ENCODE measurements at regions not wholly inside any gene's neighbourhood (a gene's known extent, or its start where the extent isn't known, plus 50 kb on each side); places are given as distances from the start of the nearest gene placed in this dataset.

DNA sequence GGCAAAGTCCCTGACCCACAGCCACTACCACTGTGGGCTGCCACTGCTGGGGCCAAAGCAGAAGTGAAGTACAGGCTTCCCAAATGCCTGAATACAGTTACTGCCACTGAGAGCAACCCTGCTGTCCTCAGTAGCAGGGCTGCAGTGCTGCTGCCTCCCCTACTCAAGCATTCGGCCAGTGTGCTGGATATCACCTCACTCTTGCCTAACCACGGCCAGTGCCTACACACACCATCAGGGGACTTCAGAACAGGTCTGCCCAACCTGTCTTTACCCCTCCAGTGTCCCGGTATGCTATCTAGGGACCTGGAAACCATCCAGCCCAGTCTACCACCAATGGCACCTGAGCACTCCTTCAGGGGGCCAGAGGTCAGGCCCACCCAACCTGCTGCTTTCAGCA lies 261.5 kb upstream of the COL8A1 start:
- Histone ChIP-seq H3K4me1 (ENCODE audit: insufficient read depth, low read length, poor library complexity, severe bottlenecking) (no peaks in the 10 kb centered on the region), H3K27me3 (replicated peaks; ENCODE audit: insufficient read depth, low read depth, low read length, poor library complexity) (no peaks in the 10 kb centered on the region), H3K36me3 (ENCODE audit: insufficient read depth, low read length, poor library complexity, severe bottlenecking) (no peaks in the 10 kb centered on the region), H3K4me3 (ENCODE audit: low read depth, low read length, poor library complexity, severe bottlenecking) (no peak overlapping the region), H3K9me3 (ENCODE audit: low read depth, low read length, poor library complexity, severe bottlenecking) (no peaks in the 10 kb centered on the region), H3K27ac (ENCODE audit: low read depth, low read length, poor library complexity, severe bottlenecking) (no peak overlapping the region)
- CTCF ChIA-PET: no interaction called here
- intact Hi-C loops (cut with micrococcal nuclease; ENCODE audit: unreplicated experiment): no loop called here
- DNase-seq (ENCODE audit: low spot score): no peak
- TF ChIP-seq, protein P1, sequence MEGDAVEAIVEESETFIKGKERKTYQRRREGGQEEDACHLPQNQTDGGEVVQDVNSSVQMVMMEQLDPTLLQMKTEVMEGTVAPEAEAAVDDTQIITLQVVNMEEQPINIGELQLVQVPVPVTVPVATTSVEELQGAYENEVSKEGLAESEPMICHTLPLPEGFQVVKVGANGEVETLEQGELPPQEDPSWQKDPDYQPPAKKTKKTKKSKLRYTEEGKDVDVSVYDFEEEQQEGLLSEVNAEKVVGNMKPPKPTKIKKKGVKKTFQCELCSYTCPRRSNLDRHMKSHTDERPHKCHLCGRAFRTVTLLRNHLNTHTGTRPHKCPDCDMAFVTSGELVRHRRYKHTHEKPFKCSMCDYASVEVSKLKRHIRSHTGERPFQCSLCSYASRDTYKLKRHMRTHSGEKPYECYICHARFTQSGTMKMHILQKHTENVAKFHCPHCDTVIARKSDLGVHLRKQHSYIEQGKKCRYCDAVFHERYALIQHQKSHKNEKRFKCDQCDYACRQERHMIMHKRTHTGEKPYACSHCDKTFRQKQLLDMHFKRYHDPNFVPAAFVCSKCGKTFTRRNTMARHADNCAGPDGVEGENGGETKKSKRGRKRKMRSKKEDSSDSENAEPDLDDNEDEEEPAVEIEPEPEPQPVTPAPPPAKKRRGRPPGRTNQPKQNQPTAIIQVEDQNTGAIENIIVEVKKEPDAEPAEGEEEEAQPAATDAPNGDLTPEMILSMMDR (conservative IDR thresholded peaks at IDR 0.05; ENCODE audit: low read depth, low read length): no peak
- TF ChIP-seq EZH2 (IDR thresholded peaks at IDR 0.05; ENCODE audit: borderline replicate concordance, low read depth, low read length, poor library complexity, severe bottlenecking): no peak
- POLR2A ChIA-PET (ENCODE audit: low non-redundant PET): no interaction called here
- BruUV-seq (replicated peaks): no TSS peak

DNA sequence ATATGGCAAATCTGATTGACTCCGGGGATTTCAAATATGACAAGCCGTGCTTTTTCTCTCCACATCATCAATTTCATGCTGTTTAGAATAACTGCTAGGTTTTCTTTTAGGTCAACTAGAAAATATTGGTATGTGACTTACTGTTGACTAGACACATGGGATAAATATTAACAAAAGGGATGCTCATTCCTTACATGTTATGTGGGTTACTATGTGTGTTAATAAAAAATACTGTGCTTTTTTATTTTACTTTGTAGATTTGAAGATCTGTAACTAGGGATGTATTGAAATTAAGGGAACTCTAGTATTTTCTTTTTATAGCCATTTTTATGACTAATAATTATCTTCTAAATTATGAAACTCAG lies 264.6 kb upstream of the COL8A1 start:
- H3K9me3 ChIP-seq (ENCODE audit: low read depth, low read length, poor library complexity, severe bottlenecking): no peaks in the 10 kb centered on the region
- ChIA-PET CTCF (no interaction called here), POLR2A (ENCODE audit: low non-redundant PET) (no interaction called here)
- no peak overlapping the region for H3K27ac ChIP-seq (ENCODE audit: low read depth, low read length, poor library complexity, severe bottlenecking)
- no peaks in the 10 kb centered on the region for H3K36me3 ChIP-seq (ENCODE audit: insufficient read depth, low read length, poor library complexity, severe bottlenecking)
- no peaks in the 10 kb centered on the region for H3K4me1 ChIP-seq (ENCODE audit: insufficient read depth, low read length, poor library complexity, severe bottlenecking)
- H3K4me3 ChIP-seq (ENCODE audit: low read depth, low read length, poor library complexity, severe bottlenecking): no peak overlapping the region
- no peak for DNase-seq (ENCODE audit: low spot score)
- no TSS peak for BruUV-seq (replicated peaks)
- H3K27me3 ChIP-seq (replicated peaks; ENCODE audit: insufficient read depth, low read depth, low read length, poor library complexity): no peaks in the 10 kb centered on the region
- TF ChIP-seq, protein P1 (conservative IDR thresholded peaks at IDR 0.05; ENCODE audit: low read depth, low read length): no peak
- no peak for TF ChIP-seq EZH2 (IDR thresholded peaks at IDR 0.05; ENCODE audit: borderline replicate concordance, low read depth, low read length, poor library complexity, severe bottlenecking)
- intact Hi-C loops (cut with micrococcal nuclease; ENCODE audit: unreplicated experiment): no loop called here

DNA sequence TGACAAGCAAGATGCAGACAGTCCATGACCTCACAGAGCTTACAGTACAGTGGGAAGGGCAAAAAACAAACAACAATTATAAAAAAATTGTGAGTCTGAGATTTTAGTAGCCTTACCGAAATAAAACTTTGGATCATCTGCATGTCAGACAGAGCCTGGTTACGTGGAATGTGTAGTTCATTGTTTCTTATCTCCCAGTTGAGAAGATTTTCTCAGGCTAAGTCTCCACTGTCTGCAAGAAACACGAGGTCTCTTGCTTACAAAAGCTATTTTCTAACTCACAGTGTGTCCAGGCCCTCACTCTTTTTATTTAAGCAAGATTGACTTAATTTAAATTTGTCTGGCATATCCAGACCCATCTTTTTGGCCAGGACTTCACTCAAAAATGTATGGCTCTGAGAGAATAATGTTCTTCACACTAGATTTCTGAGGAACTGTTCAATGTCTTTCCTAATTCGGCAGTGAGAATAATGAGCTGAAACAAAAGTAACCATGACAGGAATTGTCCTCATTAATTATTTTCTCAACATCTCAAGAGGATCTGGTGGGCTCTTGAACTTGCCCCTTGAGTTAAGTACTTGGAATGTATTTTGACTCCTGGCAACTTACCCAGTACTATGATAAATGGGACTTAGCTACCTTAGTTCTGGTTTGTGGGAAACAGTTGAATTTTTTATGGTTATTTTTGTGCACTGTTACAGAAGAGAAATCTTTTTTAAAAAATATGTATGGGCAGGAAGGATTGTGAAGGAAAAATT lies 265.1 kb upstream of the COL8A1 start:
- ChIA-PET POLR2A (ENCODE audit: low non-redundant PET) (no interaction called here), CTCF (no interaction called here)
- Histone ChIP-seq H3K4me1 (ENCODE audit: insufficient read depth, low read length, poor library complexity, severe bottlenecking) (no peaks in the 10 kb centered on the region), H3K27ac (ENCODE audit: low read depth, low read length, poor library complexity, severe bottlenecking) (no peak overlapping the region), H3K27me3 (replicated peaks; ENCODE audit: insufficient read depth, low read depth, low read length, poor library complexity) (no peaks in the 10 kb centered on the region), H3K36me3 (ENCODE audit: insufficient read depth, low read length, poor library complexity, severe bottlenecking) (no peaks in the 10 kb centered on the region), H3K9me3 (ENCODE audit: low read depth, low read length, poor library complexity, severe bottlenecking) (no peaks in the 10 kb centered on the region), H3K4me3 (ENCODE audit: low read depth, low read length, poor library complexity, severe bottlenecking) (no peak overlapping the region)
- TF ChIP-seq, protein P1 (conservative IDR thresholded peaks at IDR 0.05; ENCODE audit: low read depth, low read length): no peak
- no peak for TF ChIP-seq EZH2 (IDR thresholded peaks at IDR 0.05; ENCODE audit: borderline replicate concordance, low read depth, low read length, poor library complexity, severe bottlenecking)
- BruUV-seq (replicated peaks): no TSS peak
- intact Hi-C loops (cut with micrococcal nuclease; ENCODE audit: unreplicated experiment): no loop called here
- DNase-seq (ENCODE audit: low spot score): no peak
